GM12873 (cell line): ENCODE measurements at regions not wholly inside any gene's neighbourhood (a gene's known extent, or its start where the extent isn't known, plus 50 kb on each side); places are given as distances from the start of the nearest gene placed in this dataset.

Experiments used
- CTCF ChIP-seq: IDR thresholded peaks from 2 replicates; pipeline ENCODE4 v1.5.1; 2012; ENCODE audit warnings: low read depth, mild to moderate bottlenecking, moderate library complexity, low read length, control low read depth; ENCODE audit not compliant: insufficient read depth; ENCODE audit errors: missing control alignments

- no peak for TF ChIP-seq CTCF
Observed at GRCh38 chr16:87012954-87013938, 303.9 kb downstream of the C16orf95 start.

- no peak for TF ChIP-seq CTCF
Observed at GRCh38 chr16:87014112-87014511, 303.1 kb downstream of the C16orf95 start.

GRCh38 chr16:87015021-87015420 is 302.2 kb downstream of the C16orf95 start:
- no peak for TF ChIP-seq CTCF

GRCh38 chr16:87016046-87017035 is 300.9 kb downstream of the C16orf95 start:
- no peak for TF ChIP-seq CTCF

- no peak for TF ChIP-seq CTCF
Observed at GRCh38 chr16:87017371-87018012, 299.7 kb downstream of the C16orf95 start.

- no peak for TF ChIP-seq CTCF
Observed at GRCh38 chr16:87025676-87026075, 291.5 kb downstream of the C16orf95 start.
